ENCODE measurements at regions not wholly inside any gene's neighbourhood (a gene's known extent, or its start where the extent isn't known, plus 50 kb on each side); places are given as distances from the start of the nearest gene placed in this dataset.

- DNase-seq (no peak), ATAC-seq (ENCODE audit: poor library complexity) (no peak)
- intact Hi-C loops (cut with DNase I) = no loop called here
Measured at GRCh38 chr9:135414293-135414692, 65.3 kb upstream of the PPP1R26 start.

- intact Hi-C loops (cut with DNase I) = no loop called here
- DNase-seq = no peak
- no peak for ATAC-seq (ENCODE audit: poor library complexity)
Measured at GRCh38 chr9:135415586-135415985, 64.0 kb upstream of the PPP1R26 start.

- intact Hi-C loops (cut with DNase I) = no loop called here
- DNase-seq = no peak
- ATAC-seq (ENCODE audit: poor library complexity) = no peak
Measured at GRCh38 chr9:135416664-135417290, 62.8 kb upstream of the PPP1R26 start.

GRCh38 chr9:135418161-135418560 is 61.4 kb upstream of the PPP1R26 start:
- intact Hi-C loops (cut with DNase I) = no loop called here
- no peak for ATAC-seq (ENCODE audit: poor library complexity)
- no peak for DNase-seq

GRCh38 chr9:135419106-135419505 is 60.5 kb upstream of the PPP1R26 start:
- DNase-seq (no peak), ATAC-seq (ENCODE audit: poor library complexity) (no peak)
- intact Hi-C loops (cut with DNase I) = no loop called here

GRCh38 chr9:135422341-135422944 is 57.1 kb upstream of the PPP1R26 start:
- no peak for ATAC-seq (ENCODE audit: poor library complexity)
- intact Hi-C loops (cut with DNase I) = no loop called here
- no peak for DNase-seq

- DNase-seq = no peak
- intact Hi-C loops (cut with DNase I) = no loop called here
- ATAC-seq (ENCODE audit: poor library complexity) = no peak
Measured at GRCh38 chr9:135423725-135424124, 55.9 kb upstream of the PPP1R26 start.

Measured in Right ventricle myocardium superior (tissue), 1 donor.